Activated CD4-positive, alpha-beta T cell treated with anti-CD3 and anti-CD28 coated beads, Interleukin-2, amount 10 ng/mL, durations not matched to agents 24 days and 14 days (primary cell): ENCODE measurements at regions not wholly inside any gene's neighbourhood (a gene's known extent, or its start where the extent isn't known, plus 50 kb on each side); places are given as distances from the start of the nearest gene placed in this dataset.

Experiments used
- DNase-seq: peaks from one replicate; pipeline ENCODE4 v3.0.0; 2022
- H3K27ac Mint-ChIP-seq: one replicate; pipeline ENCODE4 v1.8.0; 2022; ENCODE audit warnings: mild to moderate bottlenecking, mixed read lengths
- H3K27me3 Mint-ChIP-seq: one replicate; pipeline ENCODE4 v1.8.0; 2022; ENCODE audit warnings: mixed read lengths
- H3K36me3 Mint-ChIP-seq: one replicate; pipeline ENCODE4 v1.8.0; 2022; ENCODE audit warnings: low read depth, mild to moderate bottlenecking, mixed read lengths
- H3K4me1 Mint-ChIP-seq: one replicate; pipeline ENCODE4 v1.8.0; 2021; ENCODE audit warnings: mixed read lengths
- H3K4me3 Mint-ChIP-seq: one replicate; pipeline ENCODE4 v1.8.0; 2022; ENCODE audit warnings: mild to moderate bottlenecking, moderate library complexity, mixed read lengths
- H3K9me3 Mint-ChIP-seq: one replicate; pipeline ENCODE4 v1.8.0; 2021; ENCODE audit warnings: mixed read lengths
- intact Hi-C: fragments of 100-400 bp; cut with micrococcal nuclease; formaldehyde crosslinking; loops from one replicate; pipeline ENCODE4 v1.15.1; 2023

- Mint-ChIP-seq H3K36me3 (no peaks in the 10 kb centered on the region), H3K9me3 (no peaks in the 10 kb centered on the region), H3K27me3 (peaks cover 20% of the 10 kb centered on the region), H3K4me3 (no peak overlapping the region), H3K27ac (no peak overlapping the region), H3K4me1 (no peaks in the 10 kb centered on the region)
- intact Hi-C loops = no loop called here
- DNase-seq = no peak
These were observed 61.8 kb upstream of the TTLL7 start for GRCh38 chr1:84060781-84061180.

- Mint-ChIP-seq H3K4me3 (no peak overlapping the region), H3K27me3 (peaks cover 4% of the 10 kb centered on the region), H3K27ac (no peak overlapping the region), H3K9me3 (no peaks in the 10 kb centered on the region), H3K4me1 (no peaks in the 10 kb centered on the region), H3K36me3 (no peaks in the 10 kb centered on the region)
- intact Hi-C loops = no loop called here
- no peak for DNase-seq
These were observed 49.9 kb upstream of the TTLL7 start for GRCh38 chr1:84048820-84049219.
